ENCODE measurements at regions not wholly inside any gene's neighbourhood (a gene's known extent, or its start where the extent isn't known, plus 50 kb on each side); places are given as distances from the start of the nearest gene placed in this dataset.

DNA sequence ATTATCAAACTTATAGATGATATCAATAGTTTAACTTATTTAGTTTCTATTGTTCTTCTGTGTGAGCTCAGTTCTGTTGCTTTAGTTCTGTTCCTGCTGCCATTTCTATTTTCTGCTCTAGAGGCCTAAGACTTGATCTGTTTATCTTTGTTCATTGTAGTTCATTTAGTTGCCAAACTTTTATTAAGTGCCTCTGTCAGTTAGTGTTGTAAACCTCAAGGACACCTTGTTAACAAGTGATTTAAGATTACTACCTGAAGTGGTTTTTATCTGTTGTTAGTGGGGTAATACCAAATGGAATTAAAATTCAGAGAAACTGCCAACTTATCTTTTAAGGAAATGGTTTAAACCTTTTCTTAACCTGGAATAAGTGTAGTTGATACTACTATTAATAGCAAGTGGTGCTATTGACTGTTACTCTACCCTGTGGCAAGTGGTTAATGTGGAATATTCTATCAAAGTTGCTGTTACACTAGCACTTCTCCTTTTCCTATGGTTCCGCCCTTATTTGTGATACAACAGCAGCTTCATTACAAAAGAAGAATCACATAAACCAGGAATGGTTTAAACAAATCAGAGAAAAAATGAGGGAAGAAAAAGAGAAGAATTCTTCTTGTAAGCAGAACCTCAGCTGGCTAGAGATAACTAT, 500.6 kb upstream of the GOLIM4 start:
- Histone ChIP-seq H3K36me3 (ENCODE audit: control insufficient read depth in 2 of 2, extremely low read depth in 1 of 2, insufficient read depth in 2 of 2, low read length in 2 of 2) (no peaks in the 10 kb centered on the region), H3K27me3 (ENCODE audit: control insufficient read depth, extremely low read depth, insufficient read depth, low read length) (no peaks in the 10 kb centered on the region), H3K9ac (ENCODE audit: control insufficient read depth, extremely low read depth, insufficient read depth, low read length) (no peak overlapping the region), H3K4me1 (ENCODE audit: control insufficient read depth, extremely low read depth, insufficient read depth, low read length) (no peaks in the 10 kb centered on the region), H3K9me3 (ENCODE audit: control insufficient read depth, low read depth, low read length) (no peaks in the 10 kb centered on the region), H3K9me1 (ENCODE audit: control insufficient read depth, extremely low read depth, insufficient read depth, low read length) (no peaks in the 10 kb centered on the region), H4K20me1 (ENCODE audit: control insufficient read depth, extremely low read depth, insufficient read depth, low read length) (no peaks in the 10 kb centered on the region), H3K4me2 (ENCODE audit: control insufficient read depth, extremely low read depth, insufficient read depth, low read depth, low read length) (no peak overlapping the region), H3K4me3 (ENCODE audit: control insufficient read depth in 2 of 3, extremely low read depth in 1 of 3, insufficient read depth in 2 of 3, low read depth in 1 of 3, low read length in 3 of 3) (no peak overlapping the region), H3K27ac (ENCODE audit: control insufficient read depth, insufficient read depth, low read length) (no peak overlapping the region), H3K79me2 (ENCODE audit: control insufficient read depth, insufficient read depth, low read length) (no peaks in the 10 kb centered on the region), H2AFZ (ENCODE audit: control insufficient read depth, low read length) (no peak overlapping the region)
- TF ChIP-seq, protein P1, sequence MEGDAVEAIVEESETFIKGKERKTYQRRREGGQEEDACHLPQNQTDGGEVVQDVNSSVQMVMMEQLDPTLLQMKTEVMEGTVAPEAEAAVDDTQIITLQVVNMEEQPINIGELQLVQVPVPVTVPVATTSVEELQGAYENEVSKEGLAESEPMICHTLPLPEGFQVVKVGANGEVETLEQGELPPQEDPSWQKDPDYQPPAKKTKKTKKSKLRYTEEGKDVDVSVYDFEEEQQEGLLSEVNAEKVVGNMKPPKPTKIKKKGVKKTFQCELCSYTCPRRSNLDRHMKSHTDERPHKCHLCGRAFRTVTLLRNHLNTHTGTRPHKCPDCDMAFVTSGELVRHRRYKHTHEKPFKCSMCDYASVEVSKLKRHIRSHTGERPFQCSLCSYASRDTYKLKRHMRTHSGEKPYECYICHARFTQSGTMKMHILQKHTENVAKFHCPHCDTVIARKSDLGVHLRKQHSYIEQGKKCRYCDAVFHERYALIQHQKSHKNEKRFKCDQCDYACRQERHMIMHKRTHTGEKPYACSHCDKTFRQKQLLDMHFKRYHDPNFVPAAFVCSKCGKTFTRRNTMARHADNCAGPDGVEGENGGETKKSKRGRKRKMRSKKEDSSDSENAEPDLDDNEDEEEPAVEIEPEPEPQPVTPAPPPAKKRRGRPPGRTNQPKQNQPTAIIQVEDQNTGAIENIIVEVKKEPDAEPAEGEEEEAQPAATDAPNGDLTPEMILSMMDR (optimal IDR thresholded peaks at IDR 0.05 in 1 of 3, IDR thresholded peaks at IDR 0.05 in 1 of 3, conservative IDR thresholded peaks at IDR 0.05 in 1 of 3; ENCODE audit: extremely low read depth in 1 of 3, insufficient read depth in 2 of 3, low read length in 3 of 3): no peak
- no peak for TF ChIP-seq EZH2 (IDR thresholded peaks at IDR 0.05; ENCODE audit: low read length)
- DNase-seq (ENCODE audit: low read depth, low spot score): no peak
- FAIRE-seq: no peak
- dilution Hi-C loops (cut with MboI; ENCODE audit: extremely low pct_ligation_motif_present, low sequenced_read_pairs): no loop called here

GRCh38 chr3:168591587-168591986, 495.9 kb upstream of the GOLIM4 start:
- H3K9ac ChIP-seq (ENCODE audit: control insufficient read depth, extremely low read depth, insufficient read depth, low read length): no peak overlapping the region
- no peaks in the 10 kb centered on the region for H3K9me1 ChIP-seq (ENCODE audit: control insufficient read depth, extremely low read depth, insufficient read depth, low read length)
- H3K4me3 ChIP-seq (ENCODE audit: control insufficient read depth in 2 of 3, extremely low read depth in 1 of 3, insufficient read depth in 2 of 3, low read depth in 1 of 3, low read length in 3 of 3): no peak overlapping the region
- no peak overlapping the region for H3K27ac ChIP-seq (ENCODE audit: control insufficient read depth, insufficient read depth, low read length)
- H3K4me1 ChIP-seq (ENCODE audit: control insufficient read depth, extremely low read depth, insufficient read depth, low read length): no peaks in the 10 kb centered on the region
- no peaks in the 10 kb centered on the region for H3K36me3 ChIP-seq (ENCODE audit: control insufficient read depth in 2 of 2, extremely low read depth in 1 of 2, insufficient read depth in 2 of 2, low read length in 2 of 2)
- no peaks in the 10 kb centered on the region for H3K9me3 ChIP-seq (ENCODE audit: control insufficient read depth, low read depth, low read length)
- H3K27me3 ChIP-seq (ENCODE audit: control insufficient read depth, extremely low read depth, insufficient read depth, low read length): no peaks in the 10 kb centered on the region
- FAIRE-seq (no peak), DNase-seq (ENCODE audit: low read depth, low spot score) (no peak)
- H3K4me2 ChIP-seq (ENCODE audit: control insufficient read depth, extremely low read depth, insufficient read depth, low read depth, low read length): no peak overlapping the region
- no peak overlapping the region for H2AFZ ChIP-seq (ENCODE audit: control insufficient read depth, low read length)
- no peaks in the 10 kb centered on the region for H3K79me2 ChIP-seq (ENCODE audit: control insufficient read depth, insufficient read depth, low read length)
- dilution Hi-C loops (cut with MboI; ENCODE audit: extremely low pct_ligation_motif_present, low sequenced_read_pairs): no loop called here
- no peaks in the 10 kb centered on the region for H4K20me1 ChIP-seq (ENCODE audit: control insufficient read depth, extremely low read depth, insufficient read depth, low read length)
- TF ChIP-seq, protein P1 (optimal IDR thresholded peaks at IDR 0.05 in 1 of 3, IDR thresholded peaks at IDR 0.05 in 1 of 3, conservative IDR thresholded peaks at IDR 0.05 in 1 of 3; ENCODE audit: extremely low read depth in 1 of 3, insufficient read depth in 2 of 3, low read length in 3 of 3): no peak
- TF ChIP-seq EZH2 (IDR thresholded peaks at IDR 0.05; ENCODE audit: low read length): no peak

Measured in keratinocyte (primary cell).